SK-N-SH (cell line): ENCODE measurements at regions not wholly inside any gene's neighbourhood (a gene's known extent, or its start where the extent isn't known, plus 50 kb on each side); places are given as distances from the start of the nearest gene placed in this dataset.

Source experiments
- EP300 ChIP-seq, 2 experiments: IDR thresholded peaks; 2 replicates each; pipeline versions ENCODE4 v1.4.0 to v1.6.1; 2012; ENCODE audit warnings: borderline replicate concordance in 1 of 2, low read depth in 1 of 2, low read length in 1 of 2
- POLR2AphosphoS5 ChIP-seq: IDR thresholded peaks from 2 replicates; pipeline ENCODE4 v1.6.1; 2012; ENCODE audit warnings: low read depth, low read length
- RAD21 ChIP-seq: IDR thresholded peaks from 2 replicates; pipeline ENCODE4 v1.6.1; 2012; ENCODE audit warnings: mild to moderate bottlenecking, low read length
- RCOR1 ChIP-seq: fragments of 150-350 bp; IDR thresholded peaks from 2 replicates; pipeline ENCODE4 v1.6.1; 2017; ENCODE audit warnings: antibody characterized with exemption, low read length
- YY1 ChIP-seq: IDR thresholded peaks from 2 replicates; pipeline ENCODE4 v1.4.0; 2012; ENCODE audit warnings: low read depth, mild to moderate bottlenecking
- TF ChIP-seq, protein P1 (sequence below): fragments of 200-600 bp; sonication (generic); IDR thresholded peaks from 2 replicates; pipeline ENCODE4 v1.6.1; 2017; ENCODE audit warnings: antibody characterized with exemption, mild to moderate bottlenecking, moderate library complexity

DNA sequence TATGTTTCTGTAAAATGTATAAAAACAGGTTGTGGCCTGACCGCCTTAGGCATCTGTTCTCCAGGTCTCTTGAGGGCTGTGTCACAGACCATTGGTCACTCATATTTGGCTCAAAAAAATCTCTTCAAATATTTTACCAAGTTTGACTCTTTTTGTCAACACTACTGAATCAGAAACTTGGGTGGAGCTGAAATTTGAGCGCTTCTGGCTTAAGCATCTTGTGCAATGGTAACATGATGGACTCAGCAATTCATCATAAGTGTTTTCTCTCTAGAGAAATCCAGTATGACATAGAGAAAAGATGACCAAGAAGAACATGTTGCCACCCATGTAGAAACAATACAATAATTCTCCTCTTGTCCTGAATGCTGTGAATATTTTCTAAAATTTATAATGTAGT is 387.9 kb downstream of the MAT2B start:
- TF ChIP-seq POLR2AphosphoS5 (no peak), RAD21 (no peak), EP300 (IDR thresholded peaks at IDR 0.05; ENCODE audit: borderline replicate concordance in 1 of 2, low read depth in 1 of 2, low read length in 1 of 2) (no peak), RCOR1 (no peak), YY1 (no peak)
- TF ChIP-seq, protein P1, sequence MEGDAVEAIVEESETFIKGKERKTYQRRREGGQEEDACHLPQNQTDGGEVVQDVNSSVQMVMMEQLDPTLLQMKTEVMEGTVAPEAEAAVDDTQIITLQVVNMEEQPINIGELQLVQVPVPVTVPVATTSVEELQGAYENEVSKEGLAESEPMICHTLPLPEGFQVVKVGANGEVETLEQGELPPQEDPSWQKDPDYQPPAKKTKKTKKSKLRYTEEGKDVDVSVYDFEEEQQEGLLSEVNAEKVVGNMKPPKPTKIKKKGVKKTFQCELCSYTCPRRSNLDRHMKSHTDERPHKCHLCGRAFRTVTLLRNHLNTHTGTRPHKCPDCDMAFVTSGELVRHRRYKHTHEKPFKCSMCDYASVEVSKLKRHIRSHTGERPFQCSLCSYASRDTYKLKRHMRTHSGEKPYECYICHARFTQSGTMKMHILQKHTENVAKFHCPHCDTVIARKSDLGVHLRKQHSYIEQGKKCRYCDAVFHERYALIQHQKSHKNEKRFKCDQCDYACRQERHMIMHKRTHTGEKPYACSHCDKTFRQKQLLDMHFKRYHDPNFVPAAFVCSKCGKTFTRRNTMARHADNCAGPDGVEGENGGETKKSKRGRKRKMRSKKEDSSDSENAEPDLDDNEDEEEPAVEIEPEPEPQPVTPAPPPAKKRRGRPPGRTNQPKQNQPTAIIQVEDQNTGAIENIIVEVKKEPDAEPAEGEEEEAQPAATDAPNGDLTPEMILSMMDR: no peak
